GM12875 (cell line): ENCODE measurements at regions not wholly inside any gene's neighbourhood (a gene's known extent, or its start where the extent isn't known, plus 50 kb on each side); places are given as distances from the start of the nearest gene placed in this dataset.

Experiments
- H3K4me3 ChIP-seq: one replicate; pipeline ENCODE4 v1.5.1; 2011; ENCODE audit warnings: low read depth, low read length, control low read depth
- CTCF ChIP-seq: IDR thresholded peaks from 2 replicates; pipeline ENCODE4 v1.5.1; 2011; ENCODE audit warnings: low read depth, mild to moderate bottlenecking, control low read depth, inconsistent platforms, low read length, moderate library complexity, borderline replicate concordance; ENCODE audit not compliant: insufficient read depth

- H3K4me3 ChIP-seq, result no peak overlapping the region
- TF ChIP-seq CTCF, result no peak
Measured at GRCh38 chr17:79519601-79520000, 91.2 kb downstream of the RBFOX3 start.

- no peak overlapping the region for H3K4me3 ChIP-seq
- no peak for TF ChIP-seq CTCF
Measured at GRCh38 chr17:79518585-79519523, 92.0 kb downstream of the RBFOX3 start.

- TF ChIP-seq CTCF, result no peak
- no peak overlapping the region for H3K4me3 ChIP-seq
Measured at GRCh38 chr17:79517827-79518584, 92.8 kb downstream of the RBFOX3 start.

- H3K4me3 ChIP-seq, result no peak overlapping the region
- TF ChIP-seq CTCF, result no peak
Measured at GRCh38 chr17:79515646-79516571, 94.9 kb downstream of the RBFOX3 start.

- no peak overlapping the region for H3K4me3 ChIP-seq
- no peak for TF ChIP-seq CTCF
Measured at GRCh38 chr17:79515110-79515509, 95.7 kb downstream of the RBFOX3 start.

- TF ChIP-seq CTCF, result no peak
- H3K4me3 ChIP-seq, result no peak overlapping the region
Measured at GRCh38 chr17:79513820-79514535, 96.9 kb downstream of the RBFOX3 start.
